Right lobe of liver (tissue), 4 donors: ENCODE measurements at regions not wholly inside any gene's neighbourhood (a gene's known extent, or its start where the extent isn't known, plus 50 kb on each side); places are given as distances from the start of the nearest gene placed in this dataset.

Experiments used
- POLR2A ChIP-seq: fragments of 450-650 bp; IDR thresholded peaks from one replicate; pipeline ENCODE4 v1.6.1; 2017; ENCODE audit warnings: antibody characterized with exemption, mild to moderate bottlenecking
- TF ChIP-seq, protein P1 (sequence below), 4 donors: fragments of 200-600 bp in 3 of 4; fragments of 450-650 bp in 1 of 4; IDR thresholded peaks; one replicate each; pipeline versions ENCODE4 v1.5.1 to v1.8.0; 2016 to 2022; ENCODE audit warnings: antibody characterized with exemption in 4 of 4, mild to moderate bottlenecking in 2 of 4
- donor health status: DM: no; HTN: no; CAD: no.
- donor health status: DM: no; HTN: no; CAD: no.
- donor health status: DM: no; HTN: yes; CAD: no.

DNA sequence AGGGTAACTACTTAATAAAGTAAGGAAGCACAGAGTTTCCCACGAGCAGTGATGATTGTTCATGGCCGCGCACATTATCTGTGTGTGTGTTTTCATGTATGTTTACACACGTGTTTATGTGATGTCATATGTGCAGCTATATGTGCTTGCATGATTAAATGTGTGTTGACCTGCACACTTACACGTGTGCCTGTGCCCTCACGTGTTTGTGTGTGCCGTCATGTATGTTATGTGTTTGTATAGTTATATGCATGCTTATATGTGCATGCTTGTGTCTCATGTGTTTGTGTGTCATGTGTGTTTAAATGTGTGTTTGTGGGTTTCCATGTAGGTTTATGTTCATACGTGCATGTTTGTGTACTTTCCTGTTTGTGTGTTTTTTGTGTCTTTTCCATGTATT is 782.3 kb downstream of the GALR1 start:
- TF ChIP-seq, protein P1, sequence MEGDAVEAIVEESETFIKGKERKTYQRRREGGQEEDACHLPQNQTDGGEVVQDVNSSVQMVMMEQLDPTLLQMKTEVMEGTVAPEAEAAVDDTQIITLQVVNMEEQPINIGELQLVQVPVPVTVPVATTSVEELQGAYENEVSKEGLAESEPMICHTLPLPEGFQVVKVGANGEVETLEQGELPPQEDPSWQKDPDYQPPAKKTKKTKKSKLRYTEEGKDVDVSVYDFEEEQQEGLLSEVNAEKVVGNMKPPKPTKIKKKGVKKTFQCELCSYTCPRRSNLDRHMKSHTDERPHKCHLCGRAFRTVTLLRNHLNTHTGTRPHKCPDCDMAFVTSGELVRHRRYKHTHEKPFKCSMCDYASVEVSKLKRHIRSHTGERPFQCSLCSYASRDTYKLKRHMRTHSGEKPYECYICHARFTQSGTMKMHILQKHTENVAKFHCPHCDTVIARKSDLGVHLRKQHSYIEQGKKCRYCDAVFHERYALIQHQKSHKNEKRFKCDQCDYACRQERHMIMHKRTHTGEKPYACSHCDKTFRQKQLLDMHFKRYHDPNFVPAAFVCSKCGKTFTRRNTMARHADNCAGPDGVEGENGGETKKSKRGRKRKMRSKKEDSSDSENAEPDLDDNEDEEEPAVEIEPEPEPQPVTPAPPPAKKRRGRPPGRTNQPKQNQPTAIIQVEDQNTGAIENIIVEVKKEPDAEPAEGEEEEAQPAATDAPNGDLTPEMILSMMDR (IDR thresholded peaks at IDR 0.05), result no peak
- TF ChIP-seq POLR2A, result no peak
